Right atrium auricular region (tissue), 2 donors: ENCODE measurements at regions not wholly inside any gene's neighbourhood (a gene's known extent, or its start where the extent isn't known, plus 50 kb on each side); places are given as distances from the start of the nearest gene placed in this dataset.
"Not testable (repeated sequence)": the region's sequence is repeated elsewhere in the genome, so short reads cannot be mapped to it uniquely, and the experiment has no call there.

ENCODE experiments used
- DNase-seq: peaks from one replicate; pipeline ENCODE4 v3.0.0-alpha.2; 2019; ENCODE audit warnings: low spot score
- H3K27ac ChIP-seq, 2 donors: fragments of 200-600 bp; sonication (generic); 1 replicate in 1 of 2; 2 replicates in 1 of 2; pipeline ENCODE4 v1.5.1; 2016 to 2019
- H3K27me3 ChIP-seq, 2 donors: fragments of 200-600 bp; sonication (generic); one replicate each; pipeline versions ENCODE4 v1.5.1 to v1.6.0; 2017 to 2019
- H3K36me3 ChIP-seq: fragments of 200-600 bp; sonication (generic); one replicate; pipeline ENCODE4 v1.5.1; 2016
- H3K4me1 ChIP-seq, 2 donors: fragments of 200-600 bp; sonication (generic); one replicate each; pipeline versions ENCODE4 v1.5.1 to v1.6.0; 2017 to 2019
- H3K4me3 ChIP-seq, 2 donors: fragments of 200-600 bp; sonication (generic); 1 replicate in 1 of 2; 2 replicates in 1 of 2; pipeline ENCODE4 v1.5.1; 2017 to 2019; ENCODE audit warnings: mild to moderate bottlenecking in 1 of 2, moderate library complexity in 1 of 2
- H3K9me3 ChIP-seq, 2 donors: fragments of 200-600 bp; sonication (generic); one replicate each; pipeline ENCODE4 v1.5.1; 2019
- CTCF ChIP-seq, 2 donors: fragments of 200-600 bp; sonication (generic); IDR thresholded peaks; one replicate each; pipeline ENCODE4 v1.5.1; 2019; ENCODE audit warnings: antibody characterized with exemption in 2 of 2

- H3K4me1 ChIP-seq, H3K27me3 ChIP-seq, H3K27ac ChIP-seq, H3K4me3 ChIP-seq, H3K36me3 ChIP-seq, H3K9me3 ChIP-seq, DNase-seq: not testable (repeated sequence)
Measured at GRCh38 chr10:78096486-78096885, 62.8 kb downstream of the RPS24 start.

- H3K4me1 ChIP-seq, H3K36me3 ChIP-seq, H3K27ac ChIP-seq, DNase-seq, H3K4me3 ChIP-seq, H3K27me3 ChIP-seq: not testable (repeated sequence)
- H3K9me3 ChIP-seq, result peaks cover 0 to 19% of the 10 kb centered on the region in 2 donors
Measured at GRCh38 chr10:78102593-78102992, 68.9 kb downstream of the RPS24 start.

- Histone ChIP-seq H3K36me3 (no peaks in the 10 kb centered on the region), H3K4me1 (no peaks in the 10 kb centered on the region), H3K27ac (no peak overlapping the region), H3K9me3 (no peaks in the 10 kb centered on the region), H3K4me3 (no peak overlapping the region), H3K27me3 (no peaks in the 10 kb centered on the region)
- no peak for TF ChIP-seq CTCF (IDR thresholded peaks at IDR 0.05)
- DNase-seq, result no peak
Measured at GRCh38 chr10:78109210-78109609, 75.5 kb downstream of the RPS24 start.

GRCh38 chr10:78115135-78115853 lies 81.6 kb downstream of the RPS24 start:
- Histone ChIP-seq H3K4me3 (no peak overlapping the region), H3K36me3 (no peaks in the 10 kb centered on the region), H3K9me3 (no peaks in the 10 kb centered on the region), H3K27ac (no peak overlapping the region), H3K27me3 (no peaks in the 10 kb centered on the region), H3K4me1 (no peaks in the 10 kb centered on the region)
- DNase-seq, result no peak
- TF ChIP-seq CTCF (IDR thresholded peaks at IDR 0.05), result no peak

- DNase-seq, result no peak
- no peak for TF ChIP-seq CTCF (IDR thresholded peaks at IDR 0.05)
Measured at GRCh38 chr10:78116361-78116760, 82.7 kb downstream of the RPS24 start.

GRCh38 chr10:78118591-78118990 lies 84.9 kb downstream of the RPS24 start:
- no peak for TF ChIP-seq CTCF (IDR thresholded peaks at IDR 0.05)
- Histone ChIP-seq H3K4me3 (no peak overlapping the region), H3K4me1 (no peaks in the 10 kb centered on the region), H3K27me3 (no peaks in the 10 kb centered on the region), H3K27ac (no peak overlapping the region), H3K36me3 (no peaks in the 10 kb centered on the region), H3K9me3 (peaks cover 0 to 23% of the 10 kb centered on the region in 2 donors)
- no peak for DNase-seq

More at GRCh38 chr10:78116361-78116760, 82.7 kb downstream of the RPS24 start:
- no peak overlapping the region for H3K27ac ChIP-seq
- no peaks in the 10 kb centered on the region for H3K27me3 ChIP-seq
- peaks cover 0 to 2% of the 10 kb centered on the region in 2 donors for H3K9me3 ChIP-seq
- H3K4me1 ChIP-seq, result no peaks in the 10 kb centered on the region
- H3K4me3 ChIP-seq, result no peak overlapping the region
- no peaks in the 10 kb centered on the region for H3K36me3 ChIP-seq

GRCh38 chr10:78121801-78122200 lies 88.1 kb downstream of the RPS24 start:
- no peak for DNase-seq
- Histone ChIP-seq H3K4me1 (no peaks in the 10 kb centered on the region), H3K27me3 (no peaks in the 10 kb centered on the region), H3K4me3 (no peak overlapping the region), H3K36me3 (no peaks in the 10 kb centered on the region), H3K9me3 (peaks cover 0 to 24% of the 10 kb centered on the region in 2 donors), H3K27ac (no peak overlapping the region)
- TF ChIP-seq CTCF (IDR thresholded peaks at IDR 0.05), result no peak
